MM.1S (cell line): ENCODE measurements at regions not wholly inside any gene's neighbourhood (a gene's known extent, or its start where the extent isn't known, plus 50 kb on each side); places are given as distances from the start of the nearest gene placed in this dataset.

Experiments used
- EZH2phosphoT487 ChIP-seq: fragments of 300-600 bp; sonication (generic); IDR thresholded peaks from 2 replicates; pipeline ENCODE4 v1.6.1; 2018; ENCODE audit warnings: antibody characterized with exemption, low read length
- TF ChIP-seq, protein P1 (sequence below): fragments of 300-600 bp; sonication (generic); IDR thresholded peaks from 2 replicates; pipeline ENCODE4 v1.5.1; 2016; ENCODE audit warnings: antibody characterized with exemption, low read length, mixed read lengths

- TF ChIP-seq, protein P1, sequence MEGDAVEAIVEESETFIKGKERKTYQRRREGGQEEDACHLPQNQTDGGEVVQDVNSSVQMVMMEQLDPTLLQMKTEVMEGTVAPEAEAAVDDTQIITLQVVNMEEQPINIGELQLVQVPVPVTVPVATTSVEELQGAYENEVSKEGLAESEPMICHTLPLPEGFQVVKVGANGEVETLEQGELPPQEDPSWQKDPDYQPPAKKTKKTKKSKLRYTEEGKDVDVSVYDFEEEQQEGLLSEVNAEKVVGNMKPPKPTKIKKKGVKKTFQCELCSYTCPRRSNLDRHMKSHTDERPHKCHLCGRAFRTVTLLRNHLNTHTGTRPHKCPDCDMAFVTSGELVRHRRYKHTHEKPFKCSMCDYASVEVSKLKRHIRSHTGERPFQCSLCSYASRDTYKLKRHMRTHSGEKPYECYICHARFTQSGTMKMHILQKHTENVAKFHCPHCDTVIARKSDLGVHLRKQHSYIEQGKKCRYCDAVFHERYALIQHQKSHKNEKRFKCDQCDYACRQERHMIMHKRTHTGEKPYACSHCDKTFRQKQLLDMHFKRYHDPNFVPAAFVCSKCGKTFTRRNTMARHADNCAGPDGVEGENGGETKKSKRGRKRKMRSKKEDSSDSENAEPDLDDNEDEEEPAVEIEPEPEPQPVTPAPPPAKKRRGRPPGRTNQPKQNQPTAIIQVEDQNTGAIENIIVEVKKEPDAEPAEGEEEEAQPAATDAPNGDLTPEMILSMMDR, result no peak
- no peak for TF ChIP-seq EZH2phosphoT487
These were observed 336.0 kb downstream of the HGF start for GRCh38 chr7:81433692-81434331.
